ENCODE measurements at regions not wholly inside any gene's neighbourhood (a gene's known extent, or its start where the extent isn't known, plus 50 kb on each side); places are given as distances from the start of the nearest gene placed in this dataset.
"Not testable (repeated sequence)": the region's sequence is repeated elsewhere in the genome, so short reads cannot be mapped to it uniquely, and the experiment has no call there.

- BruUV-seq (replicated peaks) = no TSS peak
- POLR2A ChIA-PET (ENCODE audit: low non-redundant PET) = no interaction called here
Measured at GRCh38 chr7:131816391-131817007, 260.1 kb upstream of the PODXL start.

GRCh38 chr7:131808736-131809135 lies 252.3 kb upstream of the PODXL start:
- H3K27me3 ChIP-seq (replicated peaks; ENCODE audit: insufficient read depth, low read depth, low read length, poor library complexity) = peaks cover 4% of the 10 kb centered on the region
- H3K36me3 ChIP-seq (ENCODE audit: insufficient read depth, low read length, poor library complexity, severe bottlenecking) = no peaks in the 10 kb centered on the region
- POLR2A ChIA-PET (ENCODE audit: low non-redundant PET) = no interaction called here
- H3K9me3 ChIP-seq (ENCODE audit: low read depth, low read length, poor library complexity, severe bottlenecking) = no peaks in the 10 kb centered on the region
- no peak overlapping the region for H3K4me3 ChIP-seq (ENCODE audit: low read depth, low read length, poor library complexity, severe bottlenecking)
- TF ChIP-seq CTCF (conservative IDR thresholded peaks at IDR 0.05; ENCODE audit: low read depth, low read length) (no peak), EZH2 (IDR thresholded peaks at IDR 0.05; ENCODE audit: borderline replicate concordance, low read depth, low read length, poor library complexity, severe bottlenecking) (no peak)
- CTCF ChIA-PET = no interaction called here
- intact Hi-C loops (cut with micrococcal nuclease; ENCODE audit: unreplicated experiment) = no loop called here
- no peak overlapping the region for H3K27ac ChIP-seq (ENCODE audit: low read depth, low read length, poor library complexity, severe bottlenecking)
- H3K4me1 ChIP-seq (ENCODE audit: insufficient read depth, low read length, poor library complexity, severe bottlenecking) = no peaks in the 10 kb centered on the region
- no TSS peak for BruUV-seq (replicated peaks)
- no peak for DNase-seq (ENCODE audit: low spot score)

More at GRCh38 chr7:131816391-131817007, 260.1 kb upstream of the PODXL start:
- Histone ChIP-seq H3K4me3 (ENCODE audit: low read depth, low read length, poor library complexity, severe bottlenecking) (no peak overlapping the region), H3K9me3 (ENCODE audit: low read depth, low read length, poor library complexity, severe bottlenecking) (no peaks in the 10 kb centered on the region), H3K27me3 (replicated peaks; ENCODE audit: insufficient read depth, low read depth, low read length, poor library complexity) (peaks cover 7% of the 10 kb centered on the region), H3K4me1 (ENCODE audit: insufficient read depth, low read length, poor library complexity, severe bottlenecking) (peaks cover 7% of the 10 kb centered on the region), H3K27ac (ENCODE audit: low read depth, low read length, poor library complexity, severe bottlenecking) (no peak overlapping the region), H3K36me3 (ENCODE audit: insufficient read depth, low read length, poor library complexity, severe bottlenecking) (no peaks in the 10 kb centered on the region)
- DNase-seq (ENCODE audit: low spot score) = no peak
- no peak for TF ChIP-seq EZH2 (IDR thresholded peaks at IDR 0.05; ENCODE audit: borderline replicate concordance, low read depth, low read length, poor library complexity, severe bottlenecking)
- no peak for TF ChIP-seq CTCF (conservative IDR thresholded peaks at IDR 0.05; ENCODE audit: low read depth, low read length)
- intact Hi-C loops (cut with micrococcal nuclease; ENCODE audit: unreplicated experiment) = no loop called here
- CTCF ChIA-PET = no interaction called here

- H3K4me1 ChIP-seq (ENCODE audit: insufficient read depth, low read length, poor library complexity, severe bottlenecking); H3K9me3 ChIP-seq (ENCODE audit: low read depth, low read length, poor library complexity, severe bottlenecking); DNase-seq (ENCODE audit: low spot score); H3K36me3 ChIP-seq (ENCODE audit: insufficient read depth, low read length, poor library complexity, severe bottlenecking); POLR2A ChIA-PET (ENCODE audit: low non-redundant PET); H3K27me3 ChIP-seq (replicated peaks; ENCODE audit: insufficient read depth, low read depth, low read length, poor library complexity); CTCF ChIA-PET; intact Hi-C loops (cut with micrococcal nuclease; ENCODE audit: unreplicated experiment); H3K4me3 ChIP-seq (ENCODE audit: low read depth, low read length, poor library complexity, severe bottlenecking); BruUV-seq (replicated peaks); H3K27ac ChIP-seq (ENCODE audit: low read depth, low read length, poor library complexity, severe bottlenecking): not testable (repeated sequence)
Measured at GRCh38 chr7:131808156-131808555, 251.7 kb upstream of the PODXL start.

GRCh38 chr7:131803816-131804215 lies 247.4 kb upstream of the PODXL start:
- CTCF ChIA-PET = no interaction called here
- no peak for DNase-seq (ENCODE audit: low spot score)
- POLR2A ChIA-PET (ENCODE audit: low non-redundant PET) = no interaction called here
- Histone ChIP-seq H3K9me3 (ENCODE audit: low read depth, low read length, poor library complexity, severe bottlenecking) (no peaks in the 10 kb centered on the region), H3K4me3 (ENCODE audit: low read depth, low read length, poor library complexity, severe bottlenecking) (no peak overlapping the region), H3K36me3 (ENCODE audit: insufficient read depth, low read length, poor library complexity, severe bottlenecking) (no peaks in the 10 kb centered on the region), H3K27me3 (replicated peaks; ENCODE audit: insufficient read depth, low read depth, low read length, poor library complexity) (no peaks in the 10 kb centered on the region), H3K27ac (ENCODE audit: low read depth, low read length, poor library complexity, severe bottlenecking) (no peak overlapping the region), H3K4me1 (ENCODE audit: insufficient read depth, low read length, poor library complexity, severe bottlenecking) (no peaks in the 10 kb centered on the region)
- TF ChIP-seq CTCF (conservative IDR thresholded peaks at IDR 0.05; ENCODE audit: low read depth, low read length) = no peak
- TF ChIP-seq EZH2 (IDR thresholded peaks at IDR 0.05; ENCODE audit: borderline replicate concordance, low read depth, low read length, poor library complexity, severe bottlenecking) = no peak
- no TSS peak for BruUV-seq (replicated peaks)
- intact Hi-C loops (cut with micrococcal nuclease; ENCODE audit: unreplicated experiment) = no loop called here

Data from A673 (cell line).